GM23338 (cell line): ENCODE measurements at regions not wholly inside any gene's neighbourhood (a gene's known extent, or its start where the extent isn't known, plus 50 kb on each side); places are given as distances from the start of the nearest gene placed in this dataset.

Source experiments
- ATAC-seq: fragments of 200-7000 bp; cut with Tn5 transposase; 3 replicates; pipeline ENCODE4 v1.9.1; 2020
- DNase-seq: peaks from one replicate; pipeline ENCODE4 v3.0.0-alpha.2; 2015; ENCODE audit warnings: low spot score
- H2AFZ ChIP-seq: fragments of 200-600 bp; sonication (generic); 2 replicates; pipeline ENCODE4 v1.8.0; 2016; ENCODE audit warnings: antibody characterized with exemption, mild to moderate bottlenecking, moderate library complexity
- H3F3A ChIP-seq: fragments of 200-600 bp; sonication (generic); replicated peaks from 2 replicates; pipeline ENCODE4 v1.8.0; 2017; ENCODE audit warnings: antibody characterized with exemption, mixed run types, low read depth
- H3K27ac ChIP-seq: fragments of 200-600 bp; sonication (generic); 2 replicates; pipeline ENCODE4 v1.6.1; 2016; ENCODE audit warnings: low read depth
- H3K27me3 ChIP-seq: fragments of 200-600 bp; sonication (generic); 2 replicates; pipeline ENCODE4 v1.8.0; 2016; ENCODE audit warnings: mild to moderate bottlenecking, mixed run types, moderate library complexity; ENCODE audit not compliant: insufficient read depth
- H3K36me3 ChIP-seq: fragments of 200-600 bp; sonication (generic); 2 replicates; pipeline ENCODE4 v1.8.0; 2016; ENCODE audit warnings: mild to moderate bottlenecking; ENCODE audit not compliant: insufficient read depth
- H3K4me1 ChIP-seq: fragments of 200-600 bp; sonication (generic); 2 replicates; pipeline ENCODE4 v1.8.0; 2016; ENCODE audit warnings: mild to moderate bottlenecking, moderate library complexity; ENCODE audit not compliant: insufficient read depth
- H3K4me2 ChIP-seq: fragments of 200-600 bp; sonication (generic); 2 replicates; pipeline ENCODE4 v1.7.1; 2017; ENCODE audit warnings: mixed run types
- H3K4me3 ChIP-seq: fragments of 200-600 bp; sonication (generic); 2 replicates; pipeline ENCODE4 v1.6.1; 2016; ENCODE audit warnings: mixed run types
- H3K79me2 ChIP-seq: fragments of 200-600 bp; sonication (generic); replicated peaks from 2 replicates; pipeline ENCODE4 v1.8.0; 2017; ENCODE audit warnings: mild to moderate bottlenecking; ENCODE audit not compliant: insufficient read depth
- H3K9me2 ChIP-seq: fragments of 200-600 bp; sonication (generic); 2 replicates; pipeline ENCODE4 v1.8.0; 2017; ENCODE audit not compliant: insufficient read depth
- H4K20me1 ChIP-seq: fragments of 200-600 bp; sonication (generic); replicated peaks from 2 replicates; pipeline ENCODE4 v1.8.0; 2017; ENCODE audit warnings: mild to moderate bottlenecking; ENCODE audit not compliant: insufficient read depth
- H3K27ac Mint-ChIP-seq: 2 replicates; pipeline ENCODE4 v1.8.0; 2020; ENCODE audit warnings: inconsistent platforms, mild to moderate bottlenecking, moderate library complexity, mixed read lengths
- H3K27me3 Mint-ChIP-seq: 3 replicates; pipeline ENCODE4 v1.8.0; 2022; ENCODE audit warnings: low read depth, mild to moderate bottlenecking, moderate library complexity, mixed read lengths, inconsistent platforms; ENCODE audit not compliant: insufficient read depth, poor library complexity
- H3K36me3 Mint-ChIP-seq: 3 replicates; pipeline ENCODE4 v1.8.0; 2021; ENCODE audit warnings: low read depth, mild to moderate bottlenecking, inconsistent platforms, moderate library complexity, mixed read lengths
- H3K4me1 Mint-ChIP-seq: 3 replicates; pipeline ENCODE4 v1.8.0; 2020; ENCODE audit warnings: mild to moderate bottlenecking, inconsistent platforms, mixed read lengths
- H3K4me3 Mint-ChIP-seq: 3 replicates; pipeline ENCODE4 v1.8.0; 2021; ENCODE audit warnings: moderate library complexity, mild to moderate bottlenecking, inconsistent platforms, mixed read lengths
- H3K9me3 Mint-ChIP-seq: 3 replicates; pipeline ENCODE4 v1.8.0; 2020; ENCODE audit warnings: moderate library complexity, mild to moderate bottlenecking, inconsistent platforms, mixed read lengths
- CREB1 ChIP-seq: fragments of 250-450 bp; sonication (Bioruptor Pico); IDR thresholded peaks from 2 replicates; pipeline ENCODE4 v1.5.0; 2020; ENCODE audit warnings: low read depth, mild to moderate bottlenecking, moderate library complexity
- CTCF ChIP-seq, 2 experiments: fragments of 200-600 bp in 1 of 2; sonication (generic) in 1 of 2; conservative IDR thresholded peaks; 2 replicates each; pipeline versions ENCODE4 v1.5.1 to v1.6.1; 2016 to 2017; ENCODE audit warnings: antibody characterized with exemption in 2 of 2, low read depth in 2 of 2, mild to moderate bottlenecking in 2 of 2, moderate library complexity in 1 of 2
- ETS1 ChIP-seq: IDR thresholded peaks from 2 replicates; pipeline ENCODE4 v1.6.1; 2016; ENCODE audit warnings: antibody characterized with exemption
- EZH2 ChIP-seq: fragments of 200-600 bp; sonication (generic); IDR thresholded peaks from one replicate; pipeline ENCODE4 v1.8.0; 2017; ENCODE audit warnings: antibody characterized with exemption, mild to moderate bottlenecking, low read depth; ENCODE audit not compliant: unreplicated experiment
- EZH2phosphoT487 ChIP-seq: fragments of 200-600 bp; sonication (generic); IDR thresholded peaks from one replicate; pipeline ENCODE4 v1.8.1; 2018; ENCODE audit warnings: antibody characterized with exemption; ENCODE audit not compliant: unreplicated experiment
- JUNB ChIP-seq: IDR thresholded peaks from one replicate; pipeline ENCODE4 v1.6.1; 2016; ENCODE audit warnings: antibody characterized with exemption; ENCODE audit not compliant: unreplicated experiment
- NANOG ChIP-seq: IDR thresholded peaks from 2 replicates; pipeline ENCODE4 v1.6.1; 2016; ENCODE audit warnings: antibody characterized with exemption, borderline replicate concordance
- POLR2AphosphoS5 ChIP-seq: IDR thresholded peaks from 2 replicates; pipeline ENCODE4 v1.6.1; 2016; ENCODE audit warnings: antibody characterized with exemption, low read depth
- REST ChIP-seq: IDR thresholded peaks from one replicate; pipeline ENCODE4 v1.6.1; 2018; ENCODE audit warnings: antibody characterized with exemption; ENCODE audit not compliant: unreplicated experiment
- STAT1 ChIP-seq: IDR thresholded peaks from one replicate; pipeline ENCODE4 v1.6.1; 2016; ENCODE audit warnings: antibody characterized with exemption; ENCODE audit not compliant: unreplicated experiment
- ZNF114 ChIP-seq: fragments of 250-450 bp; sonication (Bioruptor Pico); IDR thresholded peaks from 2 replicates; pipeline ENCODE4 v1.5.0; 2020; ENCODE audit warnings: mild to moderate bottlenecking, moderate library complexity
- ZNF331 ChIP-seq: fragments of 250-450 bp; sonication (Bioruptor Pico); IDR thresholded peaks from 2 replicates; pipeline ENCODE4 v1.5.0; 2020; ENCODE audit warnings: low read depth, mild to moderate bottlenecking, moderate library complexity
- ZNF462 ChIP-seq: fragments of 250-450 bp; sonication (Bioruptor Pico); IDR thresholded peaks from 2 replicates; pipeline ENCODE4 v1.5.0; 2020; ENCODE audit warnings: mild to moderate bottlenecking, moderate library complexity

GRCh38 chr1:218835609-218836008 is 338.1 kb upstream of the LYPLAL1 start:
- no peak for ATAC-seq

More at GRCh38 chr1:218835609-218836008, 338.1 kb upstream of the LYPLAL1 start:
- H3K4me3 ChIP-seq, result no peak overlapping the region
- no peaks in the 10 kb centered on the region; the same call in 1 of the 2 replicates for H3K9me2 ChIP-seq
- H3K4me1 Mint-ChIP-seq, result no peaks in the 10 kb centered on the region
- H3K27ac ChIP-seq, result no peak overlapping the region
- TF ChIP-seq POLR2AphosphoS5 (no peak), ZNF462 (CRISPR knock-in tag) (no peak), EZH2 (no peak), CTCF (conservative IDR thresholded peaks at IDR 0.05; ENCODE audit: low read depth in 2 of 2) (no peak), CREB1 (CRISPR knock-in tag) (no peak), EZH2phosphoT487 (no peak), ZNF331 (no peak), ETS1 (no peak), JUNB (no peak), NANOG (no peak), ZNF114 (CRISPR knock-in tag) (no peak), REST (no peak), STAT1 (no peak)
- no peaks in the 10 kb centered on the region for H3K27me3 ChIP-seq
- no peak for DNase-seq
- no peaks in the 10 kb centered on the region for H3F3A ChIP-seq
- no peaks in the 10 kb centered on the region for H4K20me1 ChIP-seq
- H3K36me3 ChIP-seq, result no peaks in the 10 kb centered on the region
- H3K36me3 Mint-ChIP-seq, result no peaks in the 10 kb centered on the region
- H3K9me3 Mint-ChIP-seq, result no peaks in the 10 kb centered on the region
- H3K27ac Mint-ChIP-seq, result no peak overlapping the region
- no peaks in the 10 kb centered on the region for H3K4me1 ChIP-seq
- H3K4me2 ChIP-seq, result no peak overlapping the region
- H2AFZ ChIP-seq, result no peak overlapping the region
- no peak overlapping the region for H3K4me3 Mint-ChIP-seq
- no peaks in the 10 kb centered on the region for H3K27me3 Mint-ChIP-seq
- no peaks in the 10 kb centered on the region for H3K79me2 ChIP-seq
